AG10803 (cell line): ENCODE measurements at regions not wholly inside any gene's neighbourhood (a gene's known extent, or its start where the extent isn't known, plus 50 kb on each side); places are given as distances from the start of the nearest gene placed in this dataset.
"Not testable (repeated sequence)": the region's sequence is repeated elsewhere in the genome, so short reads cannot be mapped to it uniquely, and the experiment has no call there.

Source experiments
- DNase-seq: peaks from one replicate; pipeline ENCODE4 v3.0.0; 2010; ENCODE audit warnings: low read depth
- H3K4me3 ChIP-seq: 2 replicates; pipeline ENCODE4 v1.5.1; 2011; ENCODE audit warnings: mild to moderate bottlenecking, low read length, control low read depth
- TF ChIP-seq, protein P1 (sequence below): conservative IDR thresholded peaks from 2 replicates; pipeline ENCODE4 v1.5.1; 2011; ENCODE audit warnings: mild to moderate bottlenecking, low read length, control low read depth, inconsistent platforms

DNA sequence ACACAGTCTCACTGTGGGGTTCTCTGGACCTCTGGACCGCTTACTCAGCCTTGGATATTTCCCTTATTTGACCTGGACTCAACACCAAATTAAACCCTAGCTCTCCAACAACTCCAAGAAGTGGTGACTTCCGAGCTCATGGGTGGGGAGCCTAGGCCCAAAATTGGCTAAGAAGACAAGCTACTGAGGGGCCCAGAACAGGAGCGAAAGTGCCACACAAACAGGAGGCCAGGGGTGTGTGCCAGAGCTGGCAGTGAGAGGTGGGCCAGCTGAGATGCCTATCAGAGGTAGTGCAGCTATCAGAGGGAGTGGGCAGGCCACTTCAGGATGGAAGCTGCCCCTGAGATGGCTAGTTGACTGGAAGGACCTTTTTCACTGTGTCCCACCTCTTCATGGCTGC lies 151.1 kb upstream of the PRR20G start:
- TF ChIP-seq, protein P1, sequence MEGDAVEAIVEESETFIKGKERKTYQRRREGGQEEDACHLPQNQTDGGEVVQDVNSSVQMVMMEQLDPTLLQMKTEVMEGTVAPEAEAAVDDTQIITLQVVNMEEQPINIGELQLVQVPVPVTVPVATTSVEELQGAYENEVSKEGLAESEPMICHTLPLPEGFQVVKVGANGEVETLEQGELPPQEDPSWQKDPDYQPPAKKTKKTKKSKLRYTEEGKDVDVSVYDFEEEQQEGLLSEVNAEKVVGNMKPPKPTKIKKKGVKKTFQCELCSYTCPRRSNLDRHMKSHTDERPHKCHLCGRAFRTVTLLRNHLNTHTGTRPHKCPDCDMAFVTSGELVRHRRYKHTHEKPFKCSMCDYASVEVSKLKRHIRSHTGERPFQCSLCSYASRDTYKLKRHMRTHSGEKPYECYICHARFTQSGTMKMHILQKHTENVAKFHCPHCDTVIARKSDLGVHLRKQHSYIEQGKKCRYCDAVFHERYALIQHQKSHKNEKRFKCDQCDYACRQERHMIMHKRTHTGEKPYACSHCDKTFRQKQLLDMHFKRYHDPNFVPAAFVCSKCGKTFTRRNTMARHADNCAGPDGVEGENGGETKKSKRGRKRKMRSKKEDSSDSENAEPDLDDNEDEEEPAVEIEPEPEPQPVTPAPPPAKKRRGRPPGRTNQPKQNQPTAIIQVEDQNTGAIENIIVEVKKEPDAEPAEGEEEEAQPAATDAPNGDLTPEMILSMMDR: no peak
- H3K4me3 ChIP-seq: no peak overlapping the region
- no peak for DNase-seq

DNA sequence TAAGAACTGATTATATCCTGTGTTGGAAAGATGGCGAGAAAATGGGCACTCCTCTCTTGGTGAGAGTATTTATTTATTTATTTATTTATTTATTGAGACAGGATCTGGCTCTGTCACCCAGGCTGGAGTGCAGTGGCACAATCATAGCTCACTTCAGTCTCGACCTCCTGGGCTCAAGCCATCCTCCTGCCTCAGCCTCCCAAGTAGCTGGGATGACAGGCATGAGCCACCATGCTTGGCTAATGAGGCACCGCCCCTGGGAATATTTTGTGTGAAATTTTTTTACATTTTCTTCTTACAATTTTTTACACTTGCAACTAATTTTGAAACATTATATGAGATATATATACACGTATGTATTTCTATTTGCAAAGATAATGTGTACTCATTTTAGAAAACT lies 150.5 kb upstream of the PRR20G start:
- no peak overlapping the region for H3K4me3 ChIP-seq
- TF ChIP-seq, protein P1: no peak
- no peak for DNase-seq

DNA sequence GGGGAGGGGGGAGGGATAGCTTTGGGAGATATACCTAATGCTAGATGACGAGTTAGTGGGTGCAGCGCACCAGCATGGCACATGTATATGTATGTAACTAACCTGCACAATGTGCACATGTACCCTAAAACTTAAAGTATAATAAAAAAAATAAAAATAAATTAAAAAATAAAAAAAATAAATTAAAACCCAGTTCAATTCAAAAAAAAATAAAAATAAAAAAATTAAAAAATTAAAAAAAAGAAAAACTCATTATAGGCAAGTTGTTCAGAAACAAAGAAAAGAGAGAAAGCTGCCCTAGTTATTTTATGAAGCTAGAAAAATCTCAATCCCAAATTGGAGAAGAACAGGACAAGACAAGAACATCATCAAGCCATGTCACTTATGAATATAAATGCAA lies 147.5 kb upstream of the PRR20G start:
- not testable (repeated sequence) for DNase-seq, H3K4me3 ChIP-seq

DNA sequence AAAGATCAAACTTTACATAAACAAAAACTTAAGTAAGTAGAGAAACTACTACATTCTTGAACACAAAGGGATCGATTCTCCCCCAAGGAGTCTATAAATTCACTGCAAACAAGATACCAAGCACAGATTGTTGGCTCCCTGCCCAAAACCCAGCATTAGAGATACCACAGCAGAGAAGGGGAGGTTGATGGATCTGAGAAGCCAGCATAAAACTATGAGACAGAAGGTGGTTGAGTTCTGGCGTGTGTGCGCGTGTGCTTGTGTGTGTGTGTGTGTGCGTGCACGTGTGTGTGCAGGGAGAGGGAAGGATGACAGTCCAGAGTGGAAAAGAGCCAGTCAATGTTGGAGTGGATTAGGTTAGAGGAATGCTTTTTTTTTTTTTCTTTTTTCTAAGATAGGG lies 143.2 kb upstream of the PRR20G start:
- TF ChIP-seq, protein P1: no peak
- H3K4me3 ChIP-seq: no peak overlapping the region
- no peak for DNase-seq

DNA sequence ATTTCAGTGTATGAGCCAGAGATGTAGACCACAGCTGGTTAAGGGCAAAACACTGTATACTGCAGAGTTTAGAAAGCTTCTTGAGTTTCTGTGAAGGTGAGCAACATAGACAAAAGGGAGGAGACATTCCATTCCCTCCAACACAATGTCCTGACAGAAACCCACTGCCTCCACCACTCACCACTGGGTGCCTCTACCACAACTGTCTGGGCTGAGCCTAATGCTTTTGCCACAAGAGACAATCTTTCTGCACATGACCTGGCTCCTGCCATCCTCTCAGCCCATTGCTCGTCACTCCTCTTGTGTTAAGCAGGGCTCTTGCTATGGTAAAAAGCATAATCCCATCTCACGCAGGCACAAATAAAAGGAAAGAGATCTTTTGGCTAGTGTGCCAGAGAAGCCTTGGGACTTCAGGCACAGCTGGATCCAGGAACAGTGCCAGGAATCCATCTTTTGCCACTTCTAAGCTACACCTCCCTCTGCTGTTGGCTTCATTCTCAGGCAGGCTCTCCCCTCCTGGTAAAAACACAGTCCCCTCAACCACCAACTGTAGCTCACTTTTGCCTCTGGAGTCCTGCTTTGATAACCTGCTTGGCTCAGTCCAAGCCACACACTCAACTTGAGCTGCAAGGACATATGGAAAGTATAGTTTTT lies 140.6 kb upstream of the PRR20G start:
- no peak overlapping the region for H3K4me3 ChIP-seq
- TF ChIP-seq, protein P1: peak; percentile 8; the same call in 1 of the 2 replicates
- DNase-seq: peak; percentile 9

DNA sequence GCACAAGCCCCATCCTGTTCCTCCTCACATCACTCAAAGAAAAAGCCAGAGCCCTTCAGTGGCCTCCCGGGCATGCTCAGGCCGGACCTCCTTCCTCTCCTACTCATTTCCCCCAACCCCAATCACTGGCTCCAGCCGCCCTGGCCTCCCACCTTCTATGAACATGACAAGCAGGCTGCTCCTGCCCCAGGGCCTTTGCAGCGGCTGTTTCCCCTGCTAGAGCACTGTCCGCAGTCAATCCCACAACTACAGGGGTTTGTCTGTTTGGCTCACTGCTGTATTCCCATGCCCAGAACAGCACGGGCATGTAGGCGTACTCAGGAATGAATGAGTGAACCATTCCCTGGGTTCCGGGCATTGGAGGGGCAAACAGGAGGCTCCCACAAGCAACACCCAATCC lies 139.8 kb upstream of the PRR20G start:
- no peak overlapping the region for H3K4me3 ChIP-seq
- no peak for DNase-seq
- TF ChIP-seq, protein P1: no peak

DNA sequence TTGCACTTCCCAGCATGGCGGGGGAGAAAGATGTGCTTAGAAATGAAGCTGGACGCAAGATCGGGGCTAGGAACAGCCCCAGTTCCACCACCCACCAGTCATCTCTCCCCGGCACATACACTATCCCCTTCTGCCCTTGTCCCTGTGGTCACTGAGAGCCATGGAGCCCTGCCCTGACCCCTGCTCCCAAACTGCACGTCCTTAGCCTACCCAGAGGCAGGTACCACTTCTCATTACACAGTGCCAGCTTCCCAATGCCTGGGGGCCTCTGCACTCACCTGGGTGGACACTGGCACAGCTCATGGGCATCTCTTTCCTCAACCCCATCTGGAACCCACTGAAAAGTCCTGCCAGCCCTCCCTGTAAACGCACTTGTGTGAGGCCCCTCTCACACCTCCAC lies 139.3 kb upstream of the PRR20G start:
- TF ChIP-seq, protein P1: no peak
- no peak for DNase-seq
- no peak overlapping the region for H3K4me3 ChIP-seq
